ENCODE measurements at regions not wholly inside any gene's neighbourhood (a gene's known extent, or its start where the extent isn't known, plus 50 kb on each side); places are given as distances from the start of the nearest gene placed in this dataset.

DNA sequence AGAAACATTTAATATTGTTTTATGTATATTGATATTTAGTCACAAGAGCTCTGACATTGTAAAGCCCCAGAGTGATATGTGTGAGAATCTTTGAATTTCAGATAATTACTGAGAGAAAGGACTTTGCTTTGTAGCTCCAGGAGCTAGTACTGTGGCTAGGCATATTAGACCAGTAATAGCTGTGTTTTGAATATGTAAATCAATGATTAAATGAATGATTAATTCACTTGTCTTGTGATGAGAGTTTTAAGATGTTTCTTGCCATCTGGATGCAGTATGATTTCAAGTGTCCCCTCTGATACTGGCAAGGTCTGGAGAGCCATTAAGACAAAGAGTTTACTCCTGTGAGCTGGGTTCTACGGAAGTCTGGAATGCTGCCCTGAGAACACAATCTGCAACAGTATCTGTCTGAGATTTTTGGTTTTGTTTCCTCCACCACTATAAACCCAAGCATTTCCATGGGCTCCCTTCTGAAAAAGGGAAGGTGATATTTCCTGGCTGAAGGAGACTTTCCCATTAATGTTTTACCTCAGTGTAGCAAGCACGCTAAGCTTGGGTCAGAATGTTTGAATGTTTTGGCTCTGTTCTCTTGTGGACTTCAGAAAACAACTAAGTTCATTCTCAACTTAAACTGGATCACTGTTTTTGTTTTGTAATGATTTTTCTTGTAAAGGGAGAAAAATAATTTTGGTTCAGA is 61.3 kb upstream of the BICC1 start:
- FAIRE-seq: no peak
- TF ChIP-seq POLR2A (IDR thresholded peaks at IDR 0.05; ENCODE audit: low read depth, low read length): no peak
- no peak for DNase-seq (ENCODE audit: insufficient read length, low spot score)

DNA sequence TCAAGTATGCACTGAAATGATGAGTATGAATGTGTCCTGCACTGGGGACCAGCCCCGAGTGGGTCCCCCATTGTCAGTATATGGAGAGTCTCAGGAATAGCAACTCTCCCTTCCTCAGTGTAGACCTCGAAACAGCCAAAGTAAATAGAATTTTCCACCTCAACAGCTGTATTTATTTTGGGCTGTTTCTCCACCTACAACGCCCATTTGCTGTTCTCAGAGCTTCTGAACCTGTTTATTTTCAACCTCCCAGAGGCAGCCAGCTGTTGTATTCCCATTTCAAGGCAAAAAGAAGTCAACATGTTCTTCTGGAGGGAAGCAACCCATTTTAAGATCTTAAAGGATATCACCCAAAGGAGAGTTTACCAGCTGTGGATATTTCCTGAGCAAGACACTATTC is 59.6 kb upstream of the BICC1 start:
- FAIRE-seq (no peak), DNase-seq (ENCODE audit: insufficient read length, low spot score) (no peak)
- no peak for TF ChIP-seq POLR2A (IDR thresholded peaks at IDR 0.05; ENCODE audit: low read depth, low read length)

DNA sequence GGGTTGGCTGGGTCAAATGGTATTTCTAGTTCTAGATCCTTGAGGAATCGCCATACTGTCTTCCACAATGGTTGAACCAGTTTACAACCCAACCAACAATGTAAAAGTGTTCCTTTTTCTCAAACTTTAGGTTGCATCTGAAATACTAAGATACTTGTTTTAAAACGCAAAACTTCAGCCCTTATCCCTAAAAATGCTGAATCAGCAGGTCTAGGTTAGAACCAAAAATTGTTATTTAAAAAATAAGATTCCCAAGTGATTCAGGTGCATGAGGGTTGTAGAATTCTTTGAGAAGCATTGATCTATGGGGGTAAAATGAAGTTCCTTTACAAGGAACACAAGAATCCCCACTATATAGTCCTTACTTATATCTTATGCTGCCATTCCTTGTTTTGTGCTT is 56.5 kb upstream of the BICC1 start:
- FAIRE-seq: no peak
- TF ChIP-seq POLR2A (IDR thresholded peaks at IDR 0.05; ENCODE audit: low read depth, low read length): no peak
- DNase-seq (ENCODE audit: insufficient read length, low spot score): no peak

DNA sequence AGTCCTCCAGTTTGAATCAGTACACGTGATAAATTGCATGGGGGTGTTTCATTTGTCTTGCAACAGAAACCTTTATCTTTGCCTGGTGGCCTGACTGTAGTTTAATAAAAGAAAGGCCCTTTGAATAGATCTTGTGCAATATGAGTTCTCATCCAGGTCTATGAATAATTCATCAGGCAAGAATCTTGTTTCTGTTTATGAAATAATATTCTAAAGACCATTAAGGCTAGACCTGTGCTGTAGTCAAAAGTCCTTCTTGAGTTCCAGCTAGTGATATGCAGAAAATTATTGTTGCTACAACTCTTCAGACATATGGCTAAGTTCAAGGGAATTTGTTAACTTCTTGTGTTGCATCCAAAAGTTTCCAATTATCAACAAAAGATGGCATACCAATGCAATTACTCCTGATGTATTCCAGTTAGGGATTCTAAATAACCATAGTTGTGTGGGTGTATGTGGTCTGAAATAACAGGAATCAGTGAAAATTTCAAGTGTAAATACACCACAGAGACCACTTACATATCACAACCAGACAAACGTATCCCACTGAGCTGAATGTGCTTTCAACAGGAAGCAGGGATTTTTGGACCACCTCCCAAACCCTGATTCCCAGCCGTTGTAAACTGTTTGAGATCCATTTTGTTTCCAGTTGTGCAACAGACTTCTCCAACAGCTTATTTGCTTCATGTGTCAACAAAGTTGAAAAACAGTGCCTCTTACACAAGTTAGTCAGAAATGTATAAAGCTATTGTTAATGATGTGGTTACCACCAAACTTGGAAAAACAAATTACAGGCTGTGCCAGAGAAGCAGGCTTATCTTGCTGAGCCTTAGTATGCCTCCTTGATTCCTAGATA is 54.7 kb upstream of the BICC1 start:
- FAIRE-seq (peak; percentile 69), DNase-seq (ENCODE audit: insufficient read length, low spot score) (no peak)
- TF ChIP-seq POLR2A (IDR thresholded peaks at IDR 0.05; ENCODE audit: low read depth, low read length): no peak

DNA sequence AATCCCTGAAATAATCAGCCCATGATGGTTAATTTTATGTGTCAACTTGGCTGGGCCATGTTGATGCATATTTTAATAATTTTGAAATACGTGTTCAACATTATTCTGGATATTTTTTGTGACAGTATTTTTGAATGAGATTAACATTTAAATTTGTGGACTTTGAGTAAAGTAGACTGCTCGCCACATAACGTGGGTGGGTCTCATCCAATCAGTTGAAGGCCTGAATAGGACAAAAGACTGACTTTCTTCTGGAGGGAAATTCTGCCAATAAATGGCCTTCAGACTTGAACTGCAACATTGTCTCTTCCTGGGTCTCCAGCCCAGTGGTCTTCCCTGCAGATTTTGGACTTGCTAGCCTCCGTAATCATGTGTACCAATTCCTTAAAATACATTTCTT is 53.6 kb upstream of the BICC1 start:
- DNase-seq (ENCODE audit: insufficient read length, low spot score) (no peak), FAIRE-seq (no peak)
- no peak for TF ChIP-seq POLR2A (IDR thresholded peaks at IDR 0.05; ENCODE audit: low read depth, low read length)

DNA sequence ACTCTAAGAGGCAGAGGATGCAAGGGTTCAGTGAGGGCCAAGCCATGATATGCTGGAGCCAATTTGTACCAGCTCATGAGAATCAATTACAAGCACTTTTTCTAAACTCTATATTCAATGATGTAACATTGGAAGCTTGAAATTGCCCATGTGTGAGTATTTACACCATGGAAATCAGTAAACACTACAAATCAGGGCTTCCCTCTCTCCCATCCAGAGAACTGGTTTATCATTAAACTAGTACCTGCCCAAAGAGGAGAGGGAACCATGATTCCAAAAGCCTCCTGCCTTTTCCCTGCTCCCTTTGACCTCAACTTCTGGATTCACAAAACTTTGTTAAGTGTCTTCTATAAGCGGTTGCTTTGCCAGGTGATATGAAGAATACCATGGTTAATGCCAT is 52.5 kb upstream of the BICC1 start:
- FAIRE-seq (no peak), DNase-seq (ENCODE audit: insufficient read length, low spot score) (no peak)
- TF ChIP-seq POLR2A (IDR thresholded peaks at IDR 0.05; ENCODE audit: low read depth, low read length): no peak

DNA sequence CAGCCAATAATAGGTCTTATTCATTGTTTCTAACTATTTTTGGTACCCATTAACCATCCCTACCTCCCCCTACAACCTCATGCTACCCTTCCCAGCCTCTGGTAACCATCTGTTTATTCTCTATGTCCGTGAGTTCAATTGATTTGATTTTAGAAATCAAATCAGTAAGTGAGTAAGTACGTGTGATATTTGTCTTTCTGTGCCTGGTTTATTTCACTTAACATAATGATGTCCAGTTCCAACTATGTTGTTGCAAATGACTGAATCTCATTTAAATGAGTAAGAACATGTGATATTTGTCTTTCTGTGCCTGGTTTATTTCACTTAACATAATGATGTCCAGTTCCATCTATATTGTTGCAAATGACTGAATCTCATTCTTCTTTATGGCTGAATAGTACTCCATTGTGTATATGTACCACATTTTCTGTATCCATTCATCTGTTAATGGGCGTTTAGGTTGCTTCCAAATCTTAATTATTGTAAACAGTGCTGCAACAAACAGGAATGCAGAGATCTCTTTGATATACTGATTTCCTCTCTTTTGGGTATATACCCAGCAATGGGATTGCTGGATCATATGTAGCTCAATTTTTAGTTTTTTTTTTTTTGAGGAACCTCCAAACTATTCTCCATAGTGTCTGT is 49.7 kb upstream of the BICC1 start:
- FAIRE-seq (no peak), DNase-seq (ENCODE audit: insufficient read length, low spot score) (no peak)
- TF ChIP-seq POLR2A (IDR thresholded peaks at IDR 0.05; ENCODE audit: low read depth, low read length): no peak
